ENCODE measurements at regions not wholly inside any gene's neighbourhood (a gene's known extent, or its start where the extent isn't known, plus 50 kb on each side); places are given as distances from the start of the nearest gene placed in this dataset.
"Not testable (repeated sequence)": the region's sequence is repeated elsewhere in the genome, so short reads cannot be mapped to it uniquely, and the experiment has no call there.

GRCh38 chr5:3446410-3446809 lies 149.2 kb upstream of the IRX1 start:
- Histone ChIP-seq H3K4me1 (ENCODE audit: control insufficient read depth in 1 of 2, low read depth in 2 of 2) (no peaks in the 10 kb centered on the region), H3K36me3 (no peaks in the 10 kb centered on the region), H3K4me3 (no peak overlapping the region), H3K27me3 (replicated peaks; ENCODE audit: insufficient read depth) (no peaks in the 10 kb centered on the region), H3K27ac (no peak overlapping the region), H3K9me3 (no peaks in the 10 kb centered on the region)
- no peak for DNase-seq (ENCODE audit: low spot score)
- no peak for TF ChIP-seq CTCF (IDR thresholded peaks at IDR 0.05)
- no peak for ATAC-seq (ENCODE audit: insufficient number of reproducible peaks, low FRiP score, low read depth)

GRCh38 chr5:3445517-3445916 lies 150.1 kb upstream of the IRX1 start:
- H3K36me3 ChIP-seq; H3K27ac ChIP-seq; H3K4me3 ChIP-seq; ATAC-seq (ENCODE audit: insufficient number of reproducible peaks, low FRiP score, low read depth); H3K9me3 ChIP-seq; H3K27me3 ChIP-seq (replicated peaks; ENCODE audit: insufficient read depth); DNase-seq (ENCODE audit: low spot score); H3K4me1 ChIP-seq (ENCODE audit: control insufficient read depth in 1 of 2, low read depth in 2 of 2): not testable (repeated sequence)

- ATAC-seq (ENCODE audit: insufficient number of reproducible peaks, low FRiP score, low read depth): no peak
- no peaks in the 10 kb centered on the region for H3K4me1 ChIP-seq (ENCODE audit: control insufficient read depth in 1 of 2, low read depth in 2 of 2)
Observed at GRCh38 chr5:3432135-3432534, 163.5 kb upstream of the IRX1 start.

GRCh38 chr5:3430691-3431090 lies 164.9 kb upstream of the IRX1 start:
- DNase-seq (ENCODE audit: low spot score) (no peak), ATAC-seq (ENCODE audit: insufficient number of reproducible peaks, low FRiP score, low read depth) (no peak)
- H3K27me3 ChIP-seq (replicated peaks; ENCODE audit: insufficient read depth): no peaks in the 10 kb centered on the region
- H3K36me3 ChIP-seq: no peaks in the 10 kb centered on the region
- H3K4me3 ChIP-seq: no peak overlapping the region
- no peak for TF ChIP-seq CTCF (IDR thresholded peaks at IDR 0.05)
- H3K9me3 ChIP-seq: no peaks in the 10 kb centered on the region
- H3K27ac ChIP-seq: no peak overlapping the region
- H3K4me1 ChIP-seq (ENCODE audit: control insufficient read depth in 1 of 2, low read depth in 2 of 2): no peaks in the 10 kb centered on the region

More at GRCh38 chr5:3432135-3432534, 163.5 kb upstream of the IRX1 start:
- TF ChIP-seq CTCF (IDR thresholded peaks at IDR 0.05): no peak
- no peaks in the 10 kb centered on the region for H3K27me3 ChIP-seq (replicated peaks; ENCODE audit: insufficient read depth)
- no peaks in the 10 kb centered on the region for H3K9me3 ChIP-seq
- H3K27ac ChIP-seq: no peak overlapping the region
- no peak for DNase-seq (ENCODE audit: low spot score)
- H3K36me3 ChIP-seq: no peaks in the 10 kb centered on the region
- no peak overlapping the region for H3K4me3 ChIP-seq

GRCh38 chr5:3429962-3430361 lies 165.7 kb upstream of the IRX1 start:
- no peak for ATAC-seq (ENCODE audit: insufficient number of reproducible peaks, low FRiP score, low read depth)
- no peaks in the 10 kb centered on the region for H3K9me3 ChIP-seq
- no peak overlapping the region for H3K27ac ChIP-seq
- H3K4me3 ChIP-seq: no peak overlapping the region
- DNase-seq (ENCODE audit: low spot score): no peak
- TF ChIP-seq CTCF (IDR thresholded peaks at IDR 0.05): no peak
- H3K36me3 ChIP-seq: no peaks in the 10 kb centered on the region
- H3K4me1 ChIP-seq (ENCODE audit: control insufficient read depth in 1 of 2, low read depth in 2 of 2): no peaks in the 10 kb centered on the region
- no peaks in the 10 kb centered on the region for H3K27me3 ChIP-seq (replicated peaks; ENCODE audit: insufficient read depth)

- Histone ChIP-seq H3K4me1 (ENCODE audit: control insufficient read depth in 1 of 2, low read depth in 2 of 2) (no peaks in the 10 kb centered on the region), H3K36me3 (no peaks in the 10 kb centered on the region), H3K27ac (no peak overlapping the region), H3K27me3 (replicated peaks; ENCODE audit: insufficient read depth) (no peaks in the 10 kb centered on the region), H3K9me3 (no peaks in the 10 kb centered on the region), H3K4me3 (no peak overlapping the region)
- ATAC-seq (ENCODE audit: insufficient number of reproducible peaks, low FRiP score, low read depth) (no peak), DNase-seq (ENCODE audit: low spot score) (no peak)
- no peak for TF ChIP-seq CTCF (IDR thresholded peaks at IDR 0.05)
Observed at GRCh38 chr5:3428334-3428733, 167.3 kb upstream of the IRX1 start.
